GM18951 (cell line): ENCODE measurements at regions not wholly inside any gene's neighbourhood (a gene's known extent, or its start where the extent isn't known, plus 50 kb on each side); places are given as distances from the start of the nearest gene placed in this dataset.

Source experiments
- POLR2A ChIP-seq: IDR thresholded peaks from 4 replicates; pipeline ENCODE4 v1.6.1; 2011; ENCODE audit warnings: mild to moderate bottlenecking; ENCODE audit not compliant: insufficient read length, insufficient read depth; ENCODE audit errors: extremely low read depth
- in situ Hi-C: fragments of 300-500 bp; cut with MboI; formaldehyde crosslinking; loops from one replicate; pipeline ENCODE4 v1.12.0; 2022; ENCODE audit warnings: low sequenced_read_pairs, mixed read lengths, inconsistent platforms; ENCODE audit not compliant: unreplicated experiment

DNA sequence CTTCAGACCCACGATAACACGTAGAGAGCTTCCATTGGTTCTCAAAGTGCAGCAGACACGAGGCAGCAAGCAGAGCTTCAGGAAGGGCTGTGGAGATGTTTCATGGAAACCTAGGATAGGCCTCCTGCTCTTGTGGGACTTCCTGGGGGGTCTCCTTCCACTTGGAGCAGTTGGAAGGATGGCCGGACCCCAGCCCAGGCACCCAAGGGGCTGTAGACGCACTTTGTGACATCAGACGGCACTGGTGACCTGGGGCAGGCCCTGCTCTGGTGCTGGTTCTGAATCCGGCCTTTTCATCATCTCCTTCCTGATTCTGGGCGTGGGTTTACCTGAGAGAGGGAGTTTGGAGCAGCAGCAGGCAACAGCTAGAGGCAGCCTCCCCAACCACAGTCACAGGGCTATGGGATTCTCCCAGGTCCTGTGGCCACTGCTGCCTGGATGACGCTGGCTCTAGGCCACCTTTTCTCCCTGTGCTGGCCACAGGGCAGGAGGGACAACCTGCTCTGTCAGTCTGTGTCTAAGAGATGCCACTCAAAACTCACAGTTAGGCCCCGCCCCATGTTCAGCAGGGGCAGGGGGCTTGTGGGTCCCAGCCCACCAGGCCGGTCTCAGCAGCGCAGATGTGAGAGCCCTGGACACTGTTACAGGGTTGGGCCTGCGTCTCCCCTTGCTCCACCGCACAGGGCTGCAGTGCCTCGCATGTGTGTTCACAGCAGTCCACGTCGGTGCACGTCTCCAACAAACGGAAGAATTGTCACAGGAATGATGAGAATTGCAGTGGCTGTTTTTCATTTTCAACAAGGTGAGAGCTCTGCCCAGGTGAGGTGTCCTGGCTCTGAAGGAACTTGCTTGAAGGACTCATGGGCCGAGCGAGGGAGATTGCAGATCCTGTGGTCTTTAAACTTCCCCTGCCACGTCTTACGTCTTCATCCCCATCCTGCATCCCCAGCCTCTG is 569.3 kb downstream of the TCERG1L start:
- in situ Hi-C loops, result no loop called here
- TF ChIP-seq POLR2A, result no peak

DNA sequence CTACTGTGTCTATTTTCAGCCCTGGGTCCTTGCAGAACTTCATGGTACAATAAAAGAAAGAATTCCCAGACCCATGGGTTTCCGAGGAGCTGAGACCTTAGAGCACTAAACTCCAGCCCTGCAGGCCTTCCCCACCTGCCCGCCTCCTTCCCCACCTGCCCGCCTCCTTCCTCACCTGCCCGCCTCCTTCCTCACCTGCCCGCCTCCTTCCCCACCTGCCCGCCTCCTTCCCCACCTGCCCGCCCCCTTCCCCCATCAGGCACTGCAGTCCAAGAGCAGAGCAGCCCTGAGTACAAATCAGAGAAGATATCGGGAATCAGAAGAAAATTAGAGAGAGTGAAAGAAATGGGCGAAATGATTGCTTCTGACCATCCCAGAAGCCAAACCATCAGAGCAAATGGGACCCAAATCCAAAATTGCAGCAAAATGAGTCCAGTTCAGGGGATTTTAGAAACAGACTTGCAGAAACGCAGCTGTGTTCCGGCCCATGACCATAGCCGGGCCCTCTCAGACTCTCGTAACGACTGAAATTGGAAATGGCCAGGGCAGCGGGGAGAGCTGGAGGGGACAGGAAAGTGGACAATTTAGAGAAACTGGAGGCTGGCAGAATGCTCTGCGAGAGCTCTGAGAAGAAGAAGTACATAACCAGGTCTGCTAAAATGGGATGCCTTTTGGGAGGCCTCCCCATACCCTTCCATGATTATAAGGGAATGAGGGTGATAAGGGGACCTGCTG is 568.4 kb downstream of the TCERG1L start:
- in situ Hi-C loops, result no loop called here
- TF ChIP-seq POLR2A, result no peak

GRCh38 chr10:130743751-130744271 is 567.7 kb downstream of the TCERG1L start:
- TF ChIP-seq POLR2A, result no peak
- in situ Hi-C loops, result no loop called here

DNA sequence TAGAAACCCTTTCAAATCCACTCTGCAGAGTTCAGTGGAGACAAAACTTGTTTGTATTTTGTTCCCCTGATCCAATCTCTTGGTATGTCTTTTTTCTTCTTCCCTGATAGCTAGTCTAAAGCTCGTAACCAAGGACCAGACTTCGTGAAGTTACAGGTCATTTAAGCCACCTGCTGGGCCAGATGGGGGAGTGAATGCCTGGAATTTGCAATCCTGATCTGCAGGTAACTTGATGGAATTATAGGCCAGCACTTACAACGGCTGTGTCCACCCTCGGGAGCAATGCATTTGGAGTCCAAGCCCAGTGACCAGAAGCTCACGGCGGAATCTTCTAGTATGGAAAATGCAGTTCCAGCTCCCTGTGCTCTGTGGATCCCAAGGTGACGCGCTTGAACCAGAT is 566.9 kb downstream of the TCERG1L start:
- in situ Hi-C loops, result no loop called here
- TF ChIP-seq POLR2A, result no peak

DNA sequence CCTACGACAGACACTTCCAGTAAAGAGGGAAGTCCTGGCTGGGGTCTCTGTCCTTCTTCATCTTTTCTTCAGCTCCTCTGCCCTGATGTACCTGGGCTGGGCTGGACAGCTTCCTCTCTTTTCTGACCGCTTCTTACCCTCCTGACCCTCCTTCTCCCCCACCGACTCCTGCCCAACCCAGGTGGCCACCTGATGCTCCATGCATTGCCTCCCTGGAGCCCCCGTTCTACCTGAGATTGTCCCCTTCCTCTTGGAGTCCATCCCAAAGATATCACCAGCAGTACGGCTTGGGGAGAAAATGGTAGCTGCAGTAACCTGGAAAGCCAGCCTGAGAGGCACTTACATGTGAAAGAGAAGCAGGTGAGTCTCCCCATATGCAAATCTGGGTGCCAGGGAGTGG is 566.3 kb downstream of the TCERG1L start:
- TF ChIP-seq POLR2A, result no peak
- in situ Hi-C loops, result no loop called here

DNA sequence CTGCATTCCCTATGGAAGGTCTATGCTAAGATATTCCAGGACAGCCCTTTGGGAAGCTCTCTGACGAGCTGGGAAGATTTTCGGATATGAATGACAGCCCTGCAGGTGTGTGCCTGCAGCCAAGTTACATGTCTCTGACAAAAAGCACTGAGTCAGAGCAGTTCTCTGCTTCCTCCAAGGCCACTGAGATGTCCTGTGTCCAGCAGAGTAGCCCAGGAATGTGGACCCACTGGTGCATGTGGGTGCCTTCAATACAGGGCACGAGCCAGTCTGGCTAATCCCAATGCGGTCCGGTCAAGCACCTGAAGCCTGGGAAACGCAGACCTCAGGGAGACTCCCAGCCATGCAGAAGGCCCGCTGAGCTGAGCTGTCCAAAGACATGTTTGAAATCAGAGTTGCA is 565.7 kb downstream of the TCERG1L start:
- no peak for TF ChIP-seq POLR2A
- in situ Hi-C loops, result no loop called here

DNA sequence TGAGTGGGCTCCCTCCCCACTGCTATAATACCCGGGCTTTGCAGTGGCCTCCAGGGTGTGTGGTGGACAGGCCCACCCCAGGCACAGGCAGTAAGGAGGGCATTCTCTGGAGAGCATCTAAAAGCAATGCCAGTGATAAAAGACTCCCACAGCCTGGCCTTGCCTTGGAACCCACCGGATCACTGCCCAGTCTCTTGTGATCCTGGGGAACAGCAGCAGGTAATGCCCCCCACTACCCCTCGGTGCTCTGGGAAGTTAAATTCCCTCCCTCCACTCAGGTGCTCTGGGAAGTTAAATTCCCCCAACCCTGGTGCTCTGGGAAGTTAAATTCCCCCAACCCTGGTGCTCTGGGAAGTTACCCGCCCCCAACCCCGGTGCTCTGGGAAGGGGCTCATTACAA is 565.2 kb downstream of the TCERG1L start:
- no peak for TF ChIP-seq POLR2A

DNA sequence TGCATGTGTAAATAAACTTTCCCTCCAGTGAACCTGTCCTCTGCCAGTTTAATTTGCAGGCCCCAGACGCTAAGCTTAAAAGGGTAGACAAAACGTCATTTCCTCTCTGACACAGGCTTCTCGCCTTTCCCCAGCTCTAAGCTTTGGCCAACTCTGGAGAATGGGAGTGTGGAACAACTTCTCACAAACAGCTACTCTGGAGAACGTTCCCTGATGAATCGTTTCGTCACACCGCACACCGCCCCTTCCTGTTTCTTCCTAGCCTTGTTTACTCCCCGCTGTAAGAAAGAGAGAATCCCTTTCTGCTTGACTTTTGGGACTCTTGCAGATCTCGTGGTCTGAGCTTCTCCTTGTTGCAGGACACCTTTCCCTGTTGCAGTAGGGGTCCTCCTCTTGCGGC is 564.2 kb downstream of the TCERG1L start:
- in situ Hi-C loops, result no loop called here

More for the DNA sequence above, 565.2 kb downstream of the TCERG1L start:
- in situ Hi-C loops, result no loop called here

GRCh38 chr10:130747946-130748345 is 563.6 kb downstream of the TCERG1L start:
- in situ Hi-C loops, result no loop called here
- TF ChIP-seq POLR2A, result no peak

More for the DNA sequence above, 564.2 kb downstream of the TCERG1L start:
- TF ChIP-seq POLR2A, result no peak

- in situ Hi-C loops, result no loop called here
- no peak for TF ChIP-seq POLR2A
Observed at GRCh38 chr10:130748409-130749057, 563.0 kb downstream of the TCERG1L start.

- in situ Hi-C loops, result no loop called here
- no peak for TF ChIP-seq POLR2A
Observed at GRCh38 chr10:130749911-130750310, 561.6 kb downstream of the TCERG1L start.

GRCh38 chr10:130750441-130750840 is 561.1 kb downstream of the TCERG1L start:
- in situ Hi-C loops, result no loop called here
- TF ChIP-seq POLR2A, result no peak
